RWPE2 (cell line): ENCODE measurements at regions not wholly inside any gene's neighbourhood (a gene's known extent, or its start where the extent isn't known, plus 50 kb on each side); places are given as distances from the start of the nearest gene placed in this dataset.
"Not testable (repeated sequence)": the region's sequence is repeated elsewhere in the genome, so short reads cannot be mapped to it uniquely, and the experiment has no call there.

ENCODE experiments used
- ATAC-seq: fragments of 200-7000 bp; cut with Tn5 transposase; 3 replicates; pipeline ENCODE4 v1.9.1; 2021; ENCODE audit warnings: low read depth
- DNase-seq: peaks from one replicate; pipeline ENCODE4 v3.0.0-alpha.2; 2020; ENCODE audit warnings: low spot score
- H3K27ac ChIP-seq: fragments of 450-650 bp; 2 replicates; pipeline ENCODE4 v1.5.1; 2017; ENCODE audit warnings: mild to moderate bottlenecking; ENCODE audit not compliant: poor library complexity, severe bottlenecking
- H3K27me3 ChIP-seq: fragments of 250-450 bp; sonication (Bioruptor Pico); 2 replicates; pipeline ENCODE4 v1.5.1; 2021; ENCODE audit warnings: mild to moderate bottlenecking, moderate library complexity; ENCODE audit not compliant: insufficient read depth, poor library complexity, severe bottlenecking
- H3K36me3 ChIP-seq: fragments of 250-450 bp; sonication (Bioruptor Pico); 2 replicates; pipeline ENCODE4 v1.5.1; 2020; ENCODE audit warnings: low read depth, mild to moderate bottlenecking, moderate library complexity
- H3K4me1 ChIP-seq: fragments of 250-450 bp; sonication (Bioruptor Pico); 2 replicates; pipeline ENCODE4 v1.5.1; 2021; ENCODE audit warnings: mild to moderate bottlenecking, moderate library complexity; ENCODE audit not compliant: insufficient read depth, poor library complexity, severe bottlenecking
- H3K4me3 ChIP-seq: fragments of 250-450 bp; sonication (Bioruptor Pico); 2 replicates; pipeline ENCODE4 v1.5.1; 2021; ENCODE audit warnings: mild to moderate bottlenecking, moderate library complexity; ENCODE audit not compliant: severe bottlenecking
- H3K9me3 ChIP-seq: fragments of 250-450 bp; sonication (Bioruptor Pico); 2 replicates; pipeline ENCODE4 v1.5.1; 2021; ENCODE audit warnings: mild to moderate bottlenecking, moderate library complexity; ENCODE audit not compliant: severe bottlenecking
- TF ChIP-seq, protein P1 (sequence below): fragments of 450-650 bp; IDR thresholded peaks from one replicate; pipeline ENCODE4 v1.5.1; 2017; ENCODE audit warnings: mild to moderate bottlenecking, moderate library complexity; ENCODE audit not compliant: poor library complexity, severe bottlenecking

DNA sequence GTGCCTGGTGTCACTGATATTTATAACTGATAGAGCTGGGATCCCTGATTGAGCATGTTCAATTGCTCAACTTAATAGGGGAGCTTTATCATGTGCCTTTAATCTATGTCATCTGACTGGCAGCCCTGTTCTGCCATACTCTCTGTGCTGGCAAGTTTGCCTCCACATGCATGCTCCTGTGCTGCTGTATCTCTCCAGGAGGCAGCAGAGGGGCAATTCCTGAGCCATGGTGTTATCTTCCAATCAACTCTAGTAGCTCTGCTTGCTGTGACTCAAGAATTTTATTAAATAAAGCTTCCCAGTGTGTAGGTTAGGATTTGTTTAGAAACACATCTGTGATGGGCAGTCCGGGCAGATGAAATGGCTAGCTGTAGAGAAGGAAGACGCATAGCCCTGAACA, 642.0 kb downstream of the KIF4B start:
- Histone ChIP-seq H3K9me3 (no peaks in the 10 kb centered on the region), H3K4me3 (no peak overlapping the region), H3K27ac (no peak overlapping the region), H3K4me1 (no peaks in the 10 kb centered on the region), H3K27me3 (no peaks in the 10 kb centered on the region), H3K36me3 (no peaks in the 10 kb centered on the region)
- DNase-seq (no peak), ATAC-seq (no peak)
- TF ChIP-seq, protein P1, sequence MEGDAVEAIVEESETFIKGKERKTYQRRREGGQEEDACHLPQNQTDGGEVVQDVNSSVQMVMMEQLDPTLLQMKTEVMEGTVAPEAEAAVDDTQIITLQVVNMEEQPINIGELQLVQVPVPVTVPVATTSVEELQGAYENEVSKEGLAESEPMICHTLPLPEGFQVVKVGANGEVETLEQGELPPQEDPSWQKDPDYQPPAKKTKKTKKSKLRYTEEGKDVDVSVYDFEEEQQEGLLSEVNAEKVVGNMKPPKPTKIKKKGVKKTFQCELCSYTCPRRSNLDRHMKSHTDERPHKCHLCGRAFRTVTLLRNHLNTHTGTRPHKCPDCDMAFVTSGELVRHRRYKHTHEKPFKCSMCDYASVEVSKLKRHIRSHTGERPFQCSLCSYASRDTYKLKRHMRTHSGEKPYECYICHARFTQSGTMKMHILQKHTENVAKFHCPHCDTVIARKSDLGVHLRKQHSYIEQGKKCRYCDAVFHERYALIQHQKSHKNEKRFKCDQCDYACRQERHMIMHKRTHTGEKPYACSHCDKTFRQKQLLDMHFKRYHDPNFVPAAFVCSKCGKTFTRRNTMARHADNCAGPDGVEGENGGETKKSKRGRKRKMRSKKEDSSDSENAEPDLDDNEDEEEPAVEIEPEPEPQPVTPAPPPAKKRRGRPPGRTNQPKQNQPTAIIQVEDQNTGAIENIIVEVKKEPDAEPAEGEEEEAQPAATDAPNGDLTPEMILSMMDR = no peak

GRCh38 chr5:155661859-155662258, 648.3 kb downstream of the KIF4B start:
- H3K27me3 ChIP-seq = no peaks in the 10 kb centered on the region
- TF ChIP-seq, protein P1 = no peak
- H3K27ac ChIP-seq = no peak overlapping the region
- ATAC-seq (no peak), DNase-seq (no peak)
- no peaks in the 10 kb centered on the region for H3K4me1 ChIP-seq
- no peaks in the 10 kb centered on the region for H3K9me3 ChIP-seq
- no peaks in the 10 kb centered on the region for H3K36me3 ChIP-seq
- no peak overlapping the region for H3K4me3 ChIP-seq

- H3K36me3 ChIP-seq = no peaks in the 10 kb centered on the region
- ATAC-seq = no peak
- DNase-seq = no peak
- no peak overlapping the region for H3K27ac ChIP-seq
- H3K4me3 ChIP-seq = no peak overlapping the region
- H3K4me1 ChIP-seq = no peaks in the 10 kb centered on the region
- no peaks in the 10 kb centered on the region for H3K27me3 ChIP-seq
- H3K9me3 ChIP-seq = no peaks in the 10 kb centered on the region
- TF ChIP-seq, protein P1 = no peak
These were observed 651.8 kb downstream of the KIF4B start for GRCh38 chr5:155665361-155665760.

DNA sequence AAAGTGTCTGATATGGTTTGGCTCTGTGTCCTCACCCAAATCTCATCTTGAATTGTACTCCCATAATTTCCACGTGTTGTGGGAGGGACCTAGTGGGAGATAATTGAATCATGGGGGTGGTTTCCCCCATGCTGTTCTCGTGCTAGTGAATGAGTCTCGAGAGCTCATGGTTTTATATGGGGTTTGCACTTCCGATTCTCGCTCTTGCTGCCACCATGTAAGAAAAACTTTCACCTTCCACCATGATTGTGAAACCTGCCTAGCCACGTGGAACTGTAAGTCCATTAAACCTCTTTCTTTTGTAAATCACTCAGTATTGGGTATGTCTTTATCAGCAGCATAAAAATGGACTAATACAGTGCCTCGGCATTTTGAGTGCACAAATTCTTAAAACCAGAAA, 655.0 kb upstream of the SGCD start:
- not testable (repeated sequence) for H3K27ac ChIP-seq, H3K36me3 ChIP-seq, H3K4me3 ChIP-seq, H3K4me1 ChIP-seq, ATAC-seq, H3K9me3 ChIP-seq, DNase-seq, H3K27me3 ChIP-seq

- H3K27ac ChIP-seq = no peak overlapping the region
- DNase-seq = no peak
- no peak for ATAC-seq
These were observed 650.0 kb upstream of the SGCD start for GRCh38 chr5:155676967-155677366.

More at GRCh38 chr5:155676967-155677366, 650.0 kb upstream of the SGCD start:
- Histone ChIP-seq H3K36me3 (no peaks in the 10 kb centered on the region), H3K4me1 (no peaks in the 10 kb centered on the region), H3K9me3 (no peaks in the 10 kb centered on the region), H3K4me3 (no peak overlapping the region), H3K27me3 (no peaks in the 10 kb centered on the region)
- TF ChIP-seq, protein P1 = no peak
